Caco-2 (cell line): ENCODE measurements at regions not wholly inside any gene's neighbourhood (a gene's known extent, or its start where the extent isn't known, plus 50 kb on each side); places are given as distances from the start of the nearest gene placed in this dataset.

Source experiments
- BruUV-seq: library from RNA; stranded (reverse); fragments of 400-500 nt; replicated peaks from 2 replicates; lab custom pipeline; 2021; lab: Mats Ljungman, UMichigan
- CTCF ChIA-PET: fragments of 300-600 bp; sonication (Branson Sonifier 250); formaldehyde crosslinking; loops from one replicate; lab custom pipeline; 2022; ENCODE audit warnings: antibody characterized with exemption; lab: Charles Lee
- POLR2A ChIA-PET: fragments of 300-600 bp; sonication (Branson Sonifier 250); formaldehyde crosslinking; loops from one replicate; lab custom pipeline; 2022; ENCODE audit warnings: antibody characterized with exemption; lab: Charles Lee
- DNase-seq, 2 experiments: peaks; one replicate each; pipeline versions ENCODE4 v3.0.0 to v3.0.0-alpha.2; 2020 to 2022
- H3K27me3 ChIP-seq: replicated peaks from 2 replicates; pipeline ENCODE4 v1.6.0; 2011; ENCODE audit warnings: low read length; ENCODE audit not compliant: control insufficient read depth, insufficient read depth
- H3K36me3 ChIP-seq: 2 replicates; pipeline ENCODE4 v1.5.1; 2011; ENCODE audit warnings: low read length; ENCODE audit not compliant: control insufficient read depth, insufficient read depth
- H3K4me1 ChIP-seq: fragments of 250-450 bp; sonication (Bioruptor Pico); 2 replicates; pipeline ENCODE4 v1.5.1; 2020; ENCODE audit warnings: mild to moderate bottlenecking
- H3K4me3 ChIP-seq: 2 replicates; pipeline ENCODE4 v1.5.1; 2011; ENCODE audit warnings: low read depth, mild to moderate bottlenecking, control low read depth, low read length
- H3K9me3 ChIP-seq: fragments of 250-450 bp; sonication (Bioruptor Pico); 2 replicates; pipeline ENCODE4 v1.5.1; 2020; ENCODE audit warnings: mild to moderate bottlenecking, moderate library complexity
- H3K27ac Mint-ChIP-seq: one replicate; pipeline ENCODE4 v1.8.0; 2022; ENCODE audit warnings: mixed read lengths; ENCODE audit not compliant: unreplicated experiment
- H3K27me3 Mint-ChIP-seq: one replicate; pipeline ENCODE4 v1.8.0; 2022; ENCODE audit warnings: mixed read lengths; ENCODE audit not compliant: insufficient read depth, unreplicated experiment
- H3K36me3 Mint-ChIP-seq: one replicate; pipeline ENCODE4 v1.8.0; 2022; ENCODE audit warnings: mild to moderate bottlenecking, mixed read lengths; ENCODE audit not compliant: insufficient read depth, unreplicated experiment
- H3K4me1 Mint-ChIP-seq: one replicate; pipeline ENCODE4 v1.8.0; 2022; ENCODE audit warnings: low read depth, mixed read lengths; ENCODE audit not compliant: unreplicated experiment
- H3K4me3 Mint-ChIP-seq: one replicate; pipeline ENCODE4 v1.8.0; 2022; ENCODE audit warnings: mild to moderate bottlenecking, moderate library complexity, mixed read lengths; ENCODE audit not compliant: unreplicated experiment
- H3K9me3 Mint-ChIP-seq: one replicate; pipeline ENCODE4 v1.8.0; 2022; ENCODE audit warnings: mixed read lengths; ENCODE audit not compliant: unreplicated experiment
- intact Hi-C: fragments of 100-400 bp; cut with micrococcal nuclease; formaldehyde crosslinking; loops from one replicate; pipeline ENCODE4 v1.10.0; 2022; ENCODE audit not compliant: unreplicated experiment
- TF ChIP-seq, protein P1 (sequence below), 2 experiments: fragments of 200-600 bp in 1 of 2; IDR thresholded peaks; 1 replicate in 1 of 2; 2 replicates in 1 of 2; pipeline versions ENCODE4 v1.5.1 to v1.8.0; 2011 to 2022; ENCODE audit warnings: antibody characterized with exemption in 1 of 2, control low read depth in 1 of 2, inconsistent platforms in 1 of 2, low read depth in 1 of 2, low read length in 1 of 2, mild to moderate bottlenecking in 1 of 2, moderate library complexity in 1 of 2; ENCODE audit not compliant: insufficient read depth in 1 of 2, severe bottlenecking in 1 of 2, unreplicated experiment in 1 of 2

DNA sequence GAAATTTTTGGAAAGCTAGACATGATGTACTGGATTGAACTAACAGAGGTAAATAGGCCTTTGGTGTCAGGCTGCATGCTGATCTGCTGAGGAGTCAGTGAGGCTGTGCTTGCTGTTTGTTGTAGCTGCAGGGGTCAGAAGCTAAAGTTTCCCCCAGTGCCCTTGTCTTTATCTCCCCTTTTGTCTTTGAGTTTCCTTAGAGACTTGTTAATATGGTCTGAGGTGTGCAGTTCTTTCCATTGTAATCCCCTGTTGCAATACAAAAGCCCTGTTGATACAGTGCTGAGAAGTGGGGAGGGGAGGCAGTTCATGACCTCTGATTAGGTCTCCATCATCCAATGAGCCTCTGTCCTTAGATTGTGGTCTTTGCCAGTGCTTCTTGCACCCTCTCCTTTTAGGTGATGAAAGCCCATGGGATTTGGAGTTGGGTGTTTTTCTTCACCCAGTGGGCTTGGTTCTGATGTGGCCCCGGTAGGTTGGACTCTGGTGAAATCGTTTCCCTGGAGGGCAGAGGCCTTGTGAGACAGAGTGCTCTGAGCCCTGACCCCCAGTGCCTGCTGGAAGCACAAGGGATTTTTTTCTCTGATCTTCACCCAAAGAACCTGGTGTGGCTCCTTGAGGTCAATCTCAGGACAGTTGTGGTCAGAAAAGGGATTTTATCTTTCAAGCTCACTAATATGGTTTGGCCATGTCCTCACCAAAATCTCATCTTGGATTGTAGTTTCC, 163.1 kb downstream of the TMEM18 start:
- H3K36me3 ChIP-seq, result no peaks in the 10 kb centered on the region
- no peaks in the 10 kb centered on the region for H3K27me3 ChIP-seq
- H3K4me3 Mint-ChIP-seq, result no peak overlapping the region
- TF ChIP-seq, protein P1, sequence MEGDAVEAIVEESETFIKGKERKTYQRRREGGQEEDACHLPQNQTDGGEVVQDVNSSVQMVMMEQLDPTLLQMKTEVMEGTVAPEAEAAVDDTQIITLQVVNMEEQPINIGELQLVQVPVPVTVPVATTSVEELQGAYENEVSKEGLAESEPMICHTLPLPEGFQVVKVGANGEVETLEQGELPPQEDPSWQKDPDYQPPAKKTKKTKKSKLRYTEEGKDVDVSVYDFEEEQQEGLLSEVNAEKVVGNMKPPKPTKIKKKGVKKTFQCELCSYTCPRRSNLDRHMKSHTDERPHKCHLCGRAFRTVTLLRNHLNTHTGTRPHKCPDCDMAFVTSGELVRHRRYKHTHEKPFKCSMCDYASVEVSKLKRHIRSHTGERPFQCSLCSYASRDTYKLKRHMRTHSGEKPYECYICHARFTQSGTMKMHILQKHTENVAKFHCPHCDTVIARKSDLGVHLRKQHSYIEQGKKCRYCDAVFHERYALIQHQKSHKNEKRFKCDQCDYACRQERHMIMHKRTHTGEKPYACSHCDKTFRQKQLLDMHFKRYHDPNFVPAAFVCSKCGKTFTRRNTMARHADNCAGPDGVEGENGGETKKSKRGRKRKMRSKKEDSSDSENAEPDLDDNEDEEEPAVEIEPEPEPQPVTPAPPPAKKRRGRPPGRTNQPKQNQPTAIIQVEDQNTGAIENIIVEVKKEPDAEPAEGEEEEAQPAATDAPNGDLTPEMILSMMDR (IDR thresholded peaks at IDR 0.05; ENCODE audit: insufficient read depth in 1 of 2, low read depth in 1 of 2, low read length in 1 of 2, severe bottlenecking in 1 of 2, unreplicated experiment in 1 of 2), result no peak
- no peaks in the 10 kb centered on the region for H3K4me1 Mint-ChIP-seq
- intact Hi-C loops, result no loop called here
- ChIA-PET CTCF (no interaction called here), POLR2A (no interaction called here)
- H3K9me3 Mint-ChIP-seq, result no peaks in the 10 kb centered on the region
- no peaks in the 10 kb centered on the region for H3K4me1 ChIP-seq
- no peaks in the 10 kb centered on the region for H3K36me3 Mint-ChIP-seq
- H3K27ac Mint-ChIP-seq, result no peak overlapping the region
- BruUV-seq, result no TSS peak
- no peak overlapping the region for H3K4me3 ChIP-seq
- H3K27me3 Mint-ChIP-seq, result peaks cover 6% of the 10 kb centered on the region
- DNase-seq, result no peak
- H3K9me3 ChIP-seq, result no peaks in the 10 kb centered on the region

DNA sequence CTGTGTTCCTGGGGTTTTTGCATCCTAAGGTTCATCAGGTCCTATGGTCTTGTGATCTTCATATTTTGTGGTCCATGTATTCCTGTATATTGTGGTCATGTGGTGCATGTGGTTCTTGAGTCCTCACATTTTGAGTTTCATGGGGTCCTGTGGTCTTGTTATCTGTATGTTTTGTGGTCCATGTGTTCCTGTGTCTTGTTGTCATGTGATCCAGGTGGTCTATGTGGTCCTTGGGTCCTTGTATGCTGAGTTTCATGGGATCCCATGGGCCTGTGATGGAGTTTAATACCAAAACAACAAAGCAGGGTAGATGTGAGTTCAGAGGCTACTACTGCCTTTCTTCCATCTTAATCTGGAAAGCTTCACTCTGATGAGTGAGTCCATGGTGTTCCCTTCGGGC, 166.4 kb downstream of the TMEM18 start:
- no peak overlapping the region for H3K4me3 Mint-ChIP-seq
- Histone ChIP-seq H3K4me3 (no peak overlapping the region), H3K27me3 (no peaks in the 10 kb centered on the region), H3K9me3 (no peaks in the 10 kb centered on the region), H3K36me3 (no peaks in the 10 kb centered on the region), H3K4me1 (no peaks in the 10 kb centered on the region)
- TF ChIP-seq, protein P1 (IDR thresholded peaks at IDR 0.05; ENCODE audit: insufficient read depth in 1 of 2, low read depth in 1 of 2, low read length in 1 of 2, severe bottlenecking in 1 of 2, unreplicated experiment in 1 of 2), result no peak
- no peaks in the 10 kb centered on the region for H3K4me1 Mint-ChIP-seq
- no TSS peak for BruUV-seq
- no peaks in the 10 kb centered on the region for H3K9me3 Mint-ChIP-seq
- H3K27ac Mint-ChIP-seq, result no peak overlapping the region
- CTCF ChIA-PET, result no interaction called here
- intact Hi-C loops, result no loop called here
- H3K27me3 Mint-ChIP-seq, result peaks cover 8% of the 10 kb centered on the region
- POLR2A ChIA-PET, result no interaction called here
- H3K36me3 Mint-ChIP-seq, result no peaks in the 10 kb centered on the region
- no peak for DNase-seq

DNA sequence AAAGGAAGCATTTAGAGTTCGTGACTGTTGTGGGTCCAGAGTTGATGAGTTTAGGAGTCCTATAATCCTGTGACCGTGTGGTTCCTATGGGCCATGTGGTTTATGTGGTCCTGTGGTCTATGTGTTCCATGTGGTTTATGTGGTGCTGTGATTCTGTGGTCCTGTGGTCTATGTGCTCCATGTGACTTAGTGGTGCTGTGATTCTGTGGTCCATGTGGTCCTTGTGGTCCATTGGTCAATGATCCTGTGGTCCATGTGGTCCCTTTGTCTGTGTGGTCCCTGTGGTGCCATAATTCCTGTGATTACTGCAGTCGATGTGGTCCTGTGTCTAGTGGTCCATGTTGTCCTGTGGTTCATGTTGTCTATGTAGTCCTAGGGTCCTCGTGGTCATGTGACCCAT, 167.3 kb downstream of the TMEM18 start:
- no peak overlapping the region for H3K27ac Mint-ChIP-seq
- intact Hi-C loops, result no loop called here
- Histone ChIP-seq H3K9me3 (no peaks in the 10 kb centered on the region), H3K27me3 (no peaks in the 10 kb centered on the region), H3K4me3 (no peak overlapping the region), H3K4me1 (no peaks in the 10 kb centered on the region), H3K36me3 (no peaks in the 10 kb centered on the region)
- no peak for DNase-seq
- POLR2A ChIA-PET, result no interaction called here
- peaks cover 13% of the 10 kb centered on the region for H3K27me3 Mint-ChIP-seq
- no peaks in the 10 kb centered on the region for H3K36me3 Mint-ChIP-seq
- CTCF ChIA-PET, result no interaction called here
- H3K4me3 Mint-ChIP-seq, result no peak overlapping the region
- BruUV-seq, result no TSS peak
- H3K4me1 Mint-ChIP-seq, result no peaks in the 10 kb centered on the region
- TF ChIP-seq, protein P1 (IDR thresholded peaks at IDR 0.05; ENCODE audit: insufficient read depth in 1 of 2, low read depth in 1 of 2, low read length in 1 of 2, severe bottlenecking in 1 of 2, unreplicated experiment in 1 of 2), result no peak
- no peaks in the 10 kb centered on the region for H3K9me3 Mint-ChIP-seq
